H9 (cell line): ENCODE measurements at regions not wholly inside any gene's neighbourhood (a gene's known extent, or its start where the extent isn't known, plus 50 kb on each side); places are given as distances from the start of the nearest gene placed in this dataset.

ENCODE experiments used
- DNase-seq: peaks from one replicate; pipeline ENCODE4 v3.0.0-alpha.2; 2017
- H2AFZ ChIP-seq: one replicate; pipeline ENCODE4 v1.6.1; 2013; ENCODE audit warnings: mild to moderate bottlenecking, low read length, control low read depth, moderate library complexity
- H2AK5ac ChIP-seq: 2 replicates; pipeline ENCODE4 v1.6.1; 2013; ENCODE audit warnings: low read length, control low read depth, mixed read lengths; ENCODE audit not compliant: insufficient read length
- H2BK120ac ChIP-seq: one replicate; pipeline ENCODE4 v1.6.1; 2013; ENCODE audit warnings: low read depth, mild to moderate bottlenecking, low read length, control low read depth, inconsistent platforms; ENCODE audit not compliant: poor library complexity, severe bottlenecking
- H2BK12ac ChIP-seq: 2 replicates; pipeline ENCODE4 v1.6.1; 2013; ENCODE audit warnings: low read length, control low read depth, mixed read lengths, low read depth; ENCODE audit not compliant: insufficient read length
- H2BK15ac ChIP-seq: 2 replicates; pipeline ENCODE4 v1.6.1; 2013; ENCODE audit warnings: low read depth, low read length, control low read depth
- H2BK20ac ChIP-seq: one replicate; pipeline ENCODE4 v1.6.1; 2013; ENCODE audit warnings: low read depth, mild to moderate bottlenecking, low read length, control low read depth, inconsistent platforms; ENCODE audit not compliant: poor library complexity, severe bottlenecking
- H2BK5ac ChIP-seq: 2 replicates; pipeline ENCODE4 v1.6.1; 2013; ENCODE audit warnings: low read length, control low read depth, mixed read lengths; ENCODE audit not compliant: insufficient read length
- H3K14ac ChIP-seq: 2 replicates; pipeline ENCODE4 v1.6.1; 2013; ENCODE audit warnings: low read length, control low read depth; ENCODE audit not compliant: insufficient read depth
- H3K18ac ChIP-seq: 2 replicates; pipeline ENCODE4 v1.6.1; 2013; ENCODE audit warnings: low read depth, mild to moderate bottlenecking, mixed read lengths, low read length, control low read depth; ENCODE audit not compliant: insufficient read length
- H3K23ac ChIP-seq: 2 replicates; pipeline ENCODE4 v1.6.1; 2013; ENCODE audit warnings: low read length, control low read depth, mixed read lengths, low read depth; ENCODE audit not compliant: insufficient read length
- H3K23me2 ChIP-seq: 2 replicates; pipeline ENCODE4 v1.6.1; 2013; ENCODE audit warnings: low read depth, mild to moderate bottlenecking, mixed read lengths, low read length, control low read depth; ENCODE audit not compliant: insufficient read length, poor library complexity, severe bottlenecking
- H3K27ac ChIP-seq: 2 replicates; pipeline ENCODE4 v1.5.1; 2013; ENCODE audit warnings: low read length, control low read depth, mixed read lengths, low read depth; ENCODE audit not compliant: insufficient read length
- H3K27me3 ChIP-seq: 2 replicates; pipeline ENCODE4 v1.6.1; 2013; ENCODE audit warnings: low read length, control low read depth, inconsistent platforms; ENCODE audit not compliant: insufficient read depth
- H3K4ac ChIP-seq: 2 replicates; pipeline ENCODE4 v1.6.1; 2013; ENCODE audit warnings: low read depth, mild to moderate bottlenecking, control low read depth, inconsistent platforms, low read length, moderate library complexity
- H3K4me1 ChIP-seq: 2 replicates; pipeline ENCODE4 v1.6.1; 2013; ENCODE audit warnings: low read length, control low read depth, inconsistent platforms; ENCODE audit not compliant: insufficient read depth
- H3K4me2 ChIP-seq: 2 replicates; pipeline ENCODE4 v1.6.1; 2013; ENCODE audit warnings: low read length, control low read depth, mixed read lengths; ENCODE audit not compliant: insufficient read length, insufficient read depth
- H3K56ac ChIP-seq: 2 replicates; pipeline ENCODE4 v1.6.1; 2013; ENCODE audit warnings: low read depth, mild to moderate bottlenecking, mixed read lengths, low read length, control low read depth; ENCODE audit not compliant: insufficient read length
- H3K79me1 ChIP-seq: 2 replicates; pipeline ENCODE4 v1.6.1; 2013; ENCODE audit warnings: low read depth, mild to moderate bottlenecking, moderate library complexity, low read length, control low read depth, inconsistent platforms; ENCODE audit not compliant: insufficient read depth, poor library complexity, severe bottlenecking
- H3K79me2 ChIP-seq: 2 replicates; pipeline ENCODE4 v1.6.1; 2013; ENCODE audit warnings: low read length, control low read depth, inconsistent platforms; ENCODE audit not compliant: insufficient read depth
- H3K9ac ChIP-seq: 2 replicates; pipeline ENCODE4 v1.6.1; 2013; ENCODE audit warnings: low read length, control low read depth, mixed read lengths; ENCODE audit not compliant: insufficient read length; ENCODE audit errors: extremely low read depth
- H3K9me3 ChIP-seq: one replicate; pipeline ENCODE4 v1.6.1; 2013; ENCODE audit warnings: low read depth, low read length, inconsistent platforms; ENCODE audit not compliant: control insufficient read depth
- H3T11ph ChIP-seq: one replicate; pipeline ENCODE4 v1.6.1; 2013; ENCODE audit warnings: mild to moderate bottlenecking, low read length, control low read depth, inconsistent platforms
- H4K20me1 ChIP-seq: one replicate; pipeline ENCODE4 v1.6.1; 2013; ENCODE audit not compliant: control insufficient read depth, insufficient read length, insufficient read depth
- H4K5ac ChIP-seq: 2 replicates; pipeline ENCODE4 v1.6.1; 2013; ENCODE audit warnings: low read depth, mild to moderate bottlenecking, mixed read lengths, low read length, control low read depth; ENCODE audit not compliant: insufficient read length
- H4K8ac ChIP-seq: replicated peaks from 2 replicates; pipeline ENCODE4 v1.6.1; 2013; ENCODE audit warnings: low read length, control low read depth, mixed read lengths, low read depth; ENCODE audit not compliant: insufficient read length
- H4K91ac ChIP-seq: 2 replicates; pipeline ENCODE4 v1.6.1; 2013; ENCODE audit warnings: low read depth, mild to moderate bottlenecking, moderate library complexity, mixed read lengths, low read length, control low read depth; ENCODE audit not compliant: insufficient read length
- H3K27ac Mint-ChIP-seq, 3 experiments: 2 replicates in 2 of 3; 3 replicates in 1 of 3; pipeline ENCODE4 v1.8.0; 2020 to 2021; ENCODE audit warnings: mixed read lengths in 3 of 3, mild to moderate bottlenecking in 1 of 3, moderate library complexity in 1 of 3
- H3K27me3 Mint-ChIP-seq: 2 replicates; pipeline ENCODE4 v1.8.0; 2021; ENCODE audit warnings: low read depth, mild to moderate bottlenecking, moderate library complexity, mixed read lengths
- H3K36me3 Mint-ChIP-seq, 3 experiments: 2 replicates in 2 of 3; 3 replicates in 1 of 3; pipeline ENCODE4 v1.8.0; 2020 to 2021; ENCODE audit warnings: low read depth in 3 of 3, mixed read lengths in 3 of 3; ENCODE audit not compliant: insufficient read depth in 1 of 3
- H3K4me1 Mint-ChIP-seq, 2 experiments: 2 replicates each; pipeline ENCODE4 v1.8.0; 2020; ENCODE audit warnings: mixed read lengths in 2 of 2
- H3K4me3 Mint-ChIP-seq, 2 experiments: 2 replicates in 1 of 2; 3 replicates in 1 of 2; pipeline ENCODE4 v1.8.0; 2020 to 2021; ENCODE audit warnings: mild to moderate bottlenecking in 2 of 2, mixed read lengths in 2 of 2, moderate library complexity in 1 of 2
- H3K9me3 Mint-ChIP-seq, 2 experiments: 2 replicates in 1 of 2; 3 replicates in 1 of 2; pipeline ENCODE4 v1.8.0; 2020; ENCODE audit warnings: mild to moderate bottlenecking in 2 of 2, mixed read lengths in 2 of 2, moderate library complexity in 1 of 2
- WGBS: extraction: QIAGEN DNeasy Blood & Tissue Kit; methylation state at CpG from one replicate; pipeline ENCODE4 v1.1.7; 2013; ENCODE audit warnings: missing lambda C conversion rate, low lambda C conversion rate, mixed read lengths; ENCODE audit not compliant: insufficient read length; ENCODE audit errors: extremely low coverage; 5-methylcytosine and 5-hydroxymethylcytosine counted together
- TF ChIP-seq, protein P1 (sequence below): fragments of 200-600 bp; sonication (generic); conservative IDR thresholded peaks from 3 replicates; pipeline ENCODE4 v1.8.0; 2021; ENCODE audit warnings: antibody characterized with exemption, mild to moderate bottlenecking

DNA sequence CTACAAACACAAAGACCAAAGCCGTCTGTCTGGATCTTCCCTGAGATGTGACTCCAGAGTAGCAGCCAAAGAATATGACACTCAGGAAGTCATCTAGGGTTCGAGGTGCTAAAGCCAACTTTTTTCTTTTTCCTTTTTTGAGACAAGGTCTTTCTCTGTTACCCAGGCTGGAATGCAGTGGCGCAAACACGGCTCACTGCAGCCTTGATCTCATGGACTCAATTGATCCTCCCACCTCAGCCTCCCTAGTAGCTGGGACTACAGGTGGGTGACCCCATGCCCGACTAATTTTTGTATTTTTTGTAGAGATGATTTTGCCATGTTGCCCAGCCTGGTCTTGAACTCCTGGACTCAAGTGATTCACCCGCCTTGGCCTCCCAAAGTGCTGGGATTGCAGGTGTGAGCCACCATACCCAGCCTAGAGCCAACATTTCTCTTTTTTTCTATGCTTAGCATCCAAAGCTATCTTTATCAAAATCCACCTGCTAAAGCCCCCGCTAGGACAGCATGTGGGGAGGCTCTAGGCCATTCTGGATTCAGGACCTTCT is 92.8 kb downstream of the TMEM17 start:
- Histone ChIP-seq H3K27ac (no peak overlapping the region), H3K9ac (no peak overlapping the region), H3K79me2 (no peaks in the 10 kb centered on the region), H3K23ac (no peak overlapping the region), H2BK15ac (no peak overlapping the region), H3K79me1 (no peaks in the 10 kb centered on the region), H4K5ac (no peak overlapping the region), H3K4ac (no peak overlapping the region), H2BK20ac (no peak overlapping the region), H2AFZ (no peak overlapping the region), H2BK12ac (no peak overlapping the region), H3K9me3 (no peaks in the 10 kb centered on the region), H4K20me1 (no peaks in the 10 kb centered on the region), H3K23me2 (no peaks in the 10 kb centered on the region), H3K56ac (no peak overlapping the region), H3K4me1 (peaks cover 4% of the 10 kb centered on the region; the same call in 1 of the 2 replicates), H3T11ph (no peak overlapping the region), H2BK5ac (no peak overlapping the region), H4K8ac (no peak overlapping the region), H3K4me2 (no peak overlapping the region), H3K14ac (no peak overlapping the region), H4K91ac (no peak overlapping the region), H3K18ac (no peak overlapping the region), H2BK120ac (no peak overlapping the region), H2AK5ac (no peak overlapping the region), H3K27me3 (no peaks in the 10 kb centered on the region)
- Mint-ChIP-seq H3K27me3 (no peaks in the 10 kb centered on the region), H3K36me3 (no peaks in the 10 kb centered on the region; a peak in 1 of 7 replicates), H3K4me1 (peaks cover 30 to 32% of the 10 kb centered on the region in 2 experiments), H3K27ac (peak overlapping the region in 1 of 3 experiments; percentile 76; a peak in 1 of 7 replicates), H3K9me3 (no peaks in the 10 kb centered on the region), H3K4me3 (no peak overlapping the region; a peak in 2 of 5 replicates)
- TF ChIP-seq, protein P1, sequence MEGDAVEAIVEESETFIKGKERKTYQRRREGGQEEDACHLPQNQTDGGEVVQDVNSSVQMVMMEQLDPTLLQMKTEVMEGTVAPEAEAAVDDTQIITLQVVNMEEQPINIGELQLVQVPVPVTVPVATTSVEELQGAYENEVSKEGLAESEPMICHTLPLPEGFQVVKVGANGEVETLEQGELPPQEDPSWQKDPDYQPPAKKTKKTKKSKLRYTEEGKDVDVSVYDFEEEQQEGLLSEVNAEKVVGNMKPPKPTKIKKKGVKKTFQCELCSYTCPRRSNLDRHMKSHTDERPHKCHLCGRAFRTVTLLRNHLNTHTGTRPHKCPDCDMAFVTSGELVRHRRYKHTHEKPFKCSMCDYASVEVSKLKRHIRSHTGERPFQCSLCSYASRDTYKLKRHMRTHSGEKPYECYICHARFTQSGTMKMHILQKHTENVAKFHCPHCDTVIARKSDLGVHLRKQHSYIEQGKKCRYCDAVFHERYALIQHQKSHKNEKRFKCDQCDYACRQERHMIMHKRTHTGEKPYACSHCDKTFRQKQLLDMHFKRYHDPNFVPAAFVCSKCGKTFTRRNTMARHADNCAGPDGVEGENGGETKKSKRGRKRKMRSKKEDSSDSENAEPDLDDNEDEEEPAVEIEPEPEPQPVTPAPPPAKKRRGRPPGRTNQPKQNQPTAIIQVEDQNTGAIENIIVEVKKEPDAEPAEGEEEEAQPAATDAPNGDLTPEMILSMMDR, result no peak
- no peak for DNase-seq
- no CpG with 5 or more reads among the region's 7 CpGs for WGBS
